IPS-NIHi11 (cell line): ENCODE measurements at regions not wholly inside any gene's neighbourhood (a gene's known extent, or its start where the extent isn't known, plus 50 kb on each side); places are given as distances from the start of the nearest gene placed in this dataset.

Experiments
- DNase-seq: peaks from one replicate; pipeline ENCODE4 v3.0.0; 2012; ENCODE audit warnings: mixed read lengths, low spot score

DNA sequence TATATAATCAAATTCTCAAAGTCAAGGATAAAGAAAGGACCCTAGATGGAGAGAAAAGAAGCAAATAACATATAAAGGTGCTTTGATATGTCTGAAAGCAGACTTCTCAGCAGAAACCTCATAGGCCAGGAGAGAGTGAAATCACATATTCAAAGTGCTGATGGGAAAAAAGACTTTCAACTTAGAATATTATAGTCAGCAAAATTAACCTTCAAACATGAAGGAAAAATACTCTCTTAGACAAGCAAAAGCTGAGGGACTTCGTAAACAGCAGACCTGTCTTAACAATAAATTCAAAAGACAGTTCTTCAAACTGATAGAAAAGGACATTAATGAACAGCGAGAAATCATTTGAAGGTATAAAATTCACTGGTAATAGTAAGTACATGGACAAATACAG is 107.2 kb upstream of the KCNH7 start:
- no peak for DNase-seq

DNA sequence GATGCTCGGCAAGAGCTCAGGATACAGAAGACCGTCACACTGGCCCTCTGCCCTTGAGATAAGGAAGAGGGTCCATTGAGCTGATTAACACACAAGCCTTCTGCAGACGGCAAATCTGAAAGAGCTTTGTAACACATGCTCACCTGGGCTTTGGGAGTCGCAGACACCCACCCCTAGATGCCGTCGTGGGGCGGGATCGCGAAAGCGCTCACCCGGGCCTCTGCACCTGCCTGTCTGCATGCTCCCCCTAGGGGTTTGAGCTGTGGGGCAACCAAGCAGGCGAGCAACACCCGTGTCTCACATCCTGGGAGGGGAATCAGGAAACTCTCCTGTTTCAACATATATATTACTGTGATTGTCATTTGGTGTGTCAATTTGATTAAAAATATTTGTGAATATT is 99.8 kb upstream of the KCNH7 start:
- no peak for DNase-seq

DNA sequence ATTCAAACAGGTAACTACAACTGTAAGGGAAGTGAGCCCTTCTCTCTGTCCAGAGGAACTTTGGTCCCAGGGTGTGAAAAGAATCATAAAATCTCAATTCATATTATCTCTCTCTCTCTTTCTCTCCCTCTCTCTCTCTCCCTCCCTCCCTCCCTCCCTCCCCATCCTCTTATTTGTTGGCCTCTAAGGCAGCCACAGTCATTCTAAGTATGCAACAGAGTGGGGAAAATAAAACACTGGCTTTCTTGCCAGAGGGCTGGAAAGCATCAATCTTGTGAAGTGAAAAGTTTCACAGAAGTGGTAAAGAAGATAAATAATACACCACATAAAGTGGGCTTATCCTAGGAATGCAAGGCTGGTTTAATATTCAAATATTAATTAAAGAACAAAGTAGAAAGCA is 95.6 kb upstream of the KCNH7 start:
- no peak for DNase-seq

DNA sequence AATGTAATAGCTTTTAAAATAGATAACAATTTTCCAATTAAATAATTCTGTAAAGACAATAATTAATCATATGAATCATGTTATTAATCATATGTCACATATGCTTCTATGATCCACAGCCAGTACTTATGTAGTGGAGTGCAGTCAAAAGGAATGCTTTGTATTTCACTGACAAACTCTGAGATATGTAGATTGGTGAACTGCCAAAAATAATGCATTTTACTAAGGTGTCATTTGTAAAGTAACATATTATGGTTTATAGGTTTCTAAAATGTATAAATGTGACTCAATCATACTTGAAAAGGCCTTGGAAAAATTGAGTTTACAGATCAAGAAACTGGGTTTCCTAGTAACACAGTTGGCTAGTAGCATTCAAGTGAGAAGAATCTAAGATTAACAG is 93.8 kb upstream of the KCNH7 start:
- DNase-seq: no peak

DNA sequence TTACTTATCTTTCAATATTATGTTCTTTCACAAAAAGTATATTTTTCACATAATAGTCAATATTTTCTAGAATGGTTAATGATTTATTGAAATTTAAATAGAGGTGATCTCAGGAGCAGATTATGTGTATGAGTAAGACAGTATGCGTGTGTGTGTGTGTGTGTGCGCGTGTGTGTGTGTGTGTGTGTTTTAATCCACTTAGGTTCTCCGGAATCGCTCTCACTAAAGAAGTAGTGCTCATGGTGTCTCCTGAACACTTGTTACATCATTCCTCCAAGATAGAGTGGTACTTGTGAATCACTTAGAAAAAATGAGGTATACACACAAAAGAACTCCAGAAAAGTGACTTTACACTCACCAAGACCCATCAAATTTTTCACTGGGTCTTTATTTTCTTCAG is 91.0 kb upstream of the KCNH7 start:
- no peak for DNase-seq

DNA sequence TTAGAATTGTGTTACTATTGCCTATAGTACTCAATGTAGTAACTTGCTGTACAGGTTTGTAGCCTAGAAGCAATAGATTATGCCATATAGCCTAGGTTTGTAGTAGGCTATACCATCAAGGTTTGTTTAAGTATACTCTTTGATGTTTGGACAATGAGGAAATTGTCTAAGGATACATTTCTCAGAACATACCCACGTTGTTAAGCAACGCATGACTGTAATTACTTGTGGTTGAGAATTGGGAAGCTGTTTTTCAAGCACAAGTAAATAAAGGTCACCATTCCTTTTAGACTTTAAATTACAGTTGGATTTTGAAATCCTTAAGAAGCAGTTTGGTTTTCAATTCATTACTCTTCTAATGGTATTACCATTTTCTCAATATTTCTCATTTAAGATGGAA is 89.8 kb upstream of the KCNH7 start:
- no peak for DNase-seq

DNA sequence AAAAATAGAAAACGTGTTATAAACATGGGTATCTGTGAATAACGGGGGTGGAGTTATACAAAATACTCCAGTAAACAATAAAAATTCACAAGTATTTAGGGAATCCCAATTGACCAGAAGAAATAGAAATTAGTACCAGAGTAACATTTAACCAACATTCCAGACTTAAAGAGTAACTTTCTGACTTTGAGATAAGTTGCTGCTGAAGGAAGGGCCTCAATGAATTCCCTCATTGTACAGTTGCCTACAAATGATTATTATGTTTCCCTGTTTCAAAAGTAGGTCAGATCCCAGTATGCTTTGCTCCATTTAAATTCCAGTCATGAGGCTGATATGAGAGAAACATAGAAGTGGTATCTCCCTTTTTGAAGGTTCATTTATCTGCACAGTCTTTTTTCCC is 88.3 kb upstream of the KCNH7 start:
- no peak for DNase-seq

DNA sequence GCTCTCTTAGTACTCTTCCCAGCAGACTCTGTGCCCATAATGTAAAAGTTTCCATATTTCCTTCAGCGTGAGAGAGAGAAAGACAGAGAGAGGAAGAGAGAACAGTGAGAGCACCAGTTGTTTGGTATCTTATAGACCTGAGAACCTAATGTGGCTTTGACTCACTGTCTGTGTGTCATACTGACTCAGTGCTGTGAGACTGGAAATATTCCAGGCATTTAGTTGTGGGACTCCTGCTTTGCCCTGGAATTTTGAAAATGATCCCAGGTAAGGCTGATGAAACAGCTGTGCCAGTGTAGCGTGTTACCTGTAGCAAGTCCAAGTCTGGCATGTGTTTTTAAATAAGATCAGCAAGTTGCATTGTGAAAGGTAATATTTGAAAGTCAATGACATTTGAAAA is 87.9 kb upstream of the KCNH7 start:
- no peak for DNase-seq

DNA sequence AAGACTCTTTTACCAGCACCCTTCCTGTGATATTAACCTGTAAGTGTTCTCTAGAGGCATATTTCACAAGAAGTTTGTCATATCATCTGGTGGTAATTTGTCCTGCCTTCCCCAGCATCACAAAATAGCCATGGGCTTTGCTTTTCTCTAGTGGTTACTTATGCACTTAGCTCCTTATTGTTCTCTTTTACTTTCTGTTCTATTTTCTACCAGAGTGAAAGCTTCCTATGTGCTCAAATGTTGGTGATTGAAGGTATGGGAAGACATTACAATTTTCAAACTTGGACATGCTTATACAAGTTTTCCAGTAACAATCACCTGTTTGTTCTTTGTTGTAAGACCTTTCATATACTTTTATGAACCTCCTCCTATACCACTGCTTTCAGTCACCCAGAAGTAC is 87.0 kb upstream of the KCNH7 start:
- no peak for DNase-seq

DNA sequence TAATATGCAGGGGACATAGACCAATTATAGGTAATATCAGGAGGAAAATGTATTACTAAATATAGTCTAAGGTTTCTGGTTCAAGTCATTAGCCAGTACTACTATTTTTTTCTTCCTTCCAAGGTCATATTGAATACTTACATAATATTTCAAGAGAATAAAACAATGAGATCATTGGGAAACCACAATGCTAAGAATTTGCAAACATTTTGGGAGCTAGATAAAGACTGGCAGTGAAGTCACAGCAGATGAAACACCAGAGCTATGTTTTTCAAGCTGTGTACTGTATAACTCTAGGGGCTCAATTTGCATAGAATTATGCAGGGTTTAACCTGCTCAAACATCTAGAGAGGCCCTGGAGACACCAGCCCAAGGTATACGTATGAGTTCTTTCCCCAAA is 80.5 kb upstream of the KCNH7 start:
- no peak for DNase-seq

DNA sequence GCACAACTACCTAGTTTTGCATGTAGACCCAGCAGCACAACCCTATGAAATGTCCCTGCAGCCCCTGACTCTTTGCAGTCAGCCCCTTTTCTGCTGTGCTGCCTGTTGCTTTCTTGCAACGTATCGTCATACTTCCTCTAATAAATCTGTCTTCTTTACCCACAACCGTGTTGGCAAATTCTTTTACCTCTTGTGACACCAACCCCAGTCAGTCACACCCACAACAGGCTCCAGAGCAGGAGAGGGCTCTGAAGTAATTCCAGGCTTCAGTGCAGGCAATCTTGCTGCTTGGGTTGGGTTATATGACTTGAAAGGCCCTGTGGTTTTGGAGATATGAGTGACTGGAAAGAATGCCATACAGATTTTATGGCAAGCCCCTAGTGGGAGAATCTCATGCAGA is 79.1 kb upstream of the KCNH7 start:
- DNase-seq: no peak

DNA sequence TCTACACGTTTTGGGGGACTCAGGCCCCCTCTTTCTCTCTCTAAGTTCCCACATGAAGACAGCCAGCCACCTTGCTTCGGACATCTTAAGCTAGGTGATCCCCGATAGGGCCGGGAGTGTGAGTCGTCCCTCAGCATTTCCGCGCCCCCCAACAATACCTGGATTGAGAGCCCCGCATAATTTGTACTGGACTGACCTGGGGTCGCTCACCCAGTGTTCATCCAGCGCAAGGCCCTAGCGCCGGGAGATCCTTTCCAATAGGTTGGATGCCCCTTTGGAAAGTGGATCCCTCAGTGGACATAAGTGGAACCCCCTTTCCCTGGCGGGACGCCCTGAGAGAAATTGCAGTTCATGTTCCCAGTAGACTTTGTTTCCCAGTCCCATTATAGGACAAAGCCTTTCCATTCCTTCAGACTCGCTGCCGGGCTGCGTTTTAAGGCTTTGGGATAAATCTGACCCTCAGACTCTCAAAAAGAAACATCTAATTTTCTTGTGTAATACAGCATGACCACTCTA is 77.8 kb upstream of the KCNH7 start:
- no peak for DNase-seq

DNA sequence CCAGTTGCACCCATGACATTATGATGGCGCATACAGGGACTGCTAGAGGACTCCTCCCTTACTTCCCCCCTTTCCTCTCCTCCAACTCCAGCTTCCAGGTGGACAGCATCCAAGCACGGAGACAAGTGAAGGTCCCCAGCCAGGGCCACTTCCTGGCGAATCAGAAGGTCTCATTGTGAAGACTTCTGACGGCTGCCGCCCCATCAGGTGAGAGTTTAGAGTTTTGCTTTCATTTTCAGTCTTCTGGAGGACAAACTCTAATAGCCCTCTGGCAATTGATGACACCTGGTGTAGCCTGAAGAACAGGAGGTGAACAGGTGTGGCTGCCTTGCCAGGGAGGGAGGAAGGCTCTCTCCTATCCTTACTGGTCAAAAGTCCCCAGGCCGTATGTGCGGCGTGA is 77.3 kb upstream of the KCNH7 start:
- no peak for DNase-seq

DNA sequence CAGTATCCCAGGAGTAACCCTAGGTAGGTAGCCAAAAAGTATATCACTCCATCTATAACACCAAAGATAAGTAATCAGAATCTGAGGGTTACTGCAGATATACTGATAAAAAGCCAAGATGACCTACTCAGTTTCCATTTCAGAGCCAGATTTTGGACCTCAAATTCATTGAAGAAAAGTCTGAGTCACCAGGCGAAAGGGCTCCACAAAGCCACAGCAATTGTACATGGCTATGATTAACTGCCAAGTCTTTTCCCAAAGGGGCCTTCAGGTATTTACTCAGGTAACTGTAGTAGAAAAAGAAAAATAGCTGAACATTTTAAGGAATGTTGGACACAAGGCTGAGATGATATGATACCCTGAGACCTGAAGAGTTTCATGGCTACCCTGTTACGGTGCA is 75.6 kb upstream of the KCNH7 start:
- DNase-seq: no peak

DNA sequence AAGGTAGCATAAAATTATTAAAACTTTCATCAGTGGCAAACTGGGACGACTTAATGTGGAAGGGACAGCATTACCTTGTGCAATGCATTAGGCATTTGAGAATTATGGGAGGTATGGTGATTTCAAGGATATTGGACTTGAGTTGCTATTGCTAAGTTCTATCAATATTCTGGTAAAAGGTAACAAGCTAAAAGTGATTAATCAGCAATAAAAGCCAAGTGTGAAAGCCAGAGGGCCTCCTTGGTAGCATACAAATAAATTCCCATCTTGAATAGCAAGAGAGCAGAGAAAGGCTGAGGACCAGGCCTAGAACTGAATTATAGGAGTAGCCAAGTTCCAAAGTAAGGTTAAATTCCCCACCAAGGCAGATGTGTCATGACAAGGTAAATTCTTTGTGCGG is 74.2 kb upstream of the KCNH7 start:
- no peak for DNase-seq

DNA sequence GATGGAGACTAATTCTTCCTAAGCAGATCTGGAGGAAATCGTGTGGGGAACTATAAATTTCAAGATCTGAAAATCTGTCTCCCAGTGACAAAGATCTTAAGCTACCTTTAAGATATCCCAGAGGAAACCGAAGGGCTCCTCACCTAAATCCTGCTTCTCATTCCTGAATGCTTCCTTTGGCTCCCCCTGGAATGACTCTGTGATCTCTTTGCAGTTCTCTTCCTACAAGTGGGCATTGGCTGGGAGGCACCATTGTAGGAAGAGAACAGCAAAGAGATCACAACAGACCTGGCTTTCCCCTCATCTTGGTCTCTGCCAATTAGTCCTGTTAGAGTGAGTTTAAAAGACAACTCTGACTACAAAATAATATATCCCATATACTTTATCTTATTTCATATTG is 70.0 kb upstream of the KCNH7 start:
- peak; percentile 21 for DNase-seq

DNA sequence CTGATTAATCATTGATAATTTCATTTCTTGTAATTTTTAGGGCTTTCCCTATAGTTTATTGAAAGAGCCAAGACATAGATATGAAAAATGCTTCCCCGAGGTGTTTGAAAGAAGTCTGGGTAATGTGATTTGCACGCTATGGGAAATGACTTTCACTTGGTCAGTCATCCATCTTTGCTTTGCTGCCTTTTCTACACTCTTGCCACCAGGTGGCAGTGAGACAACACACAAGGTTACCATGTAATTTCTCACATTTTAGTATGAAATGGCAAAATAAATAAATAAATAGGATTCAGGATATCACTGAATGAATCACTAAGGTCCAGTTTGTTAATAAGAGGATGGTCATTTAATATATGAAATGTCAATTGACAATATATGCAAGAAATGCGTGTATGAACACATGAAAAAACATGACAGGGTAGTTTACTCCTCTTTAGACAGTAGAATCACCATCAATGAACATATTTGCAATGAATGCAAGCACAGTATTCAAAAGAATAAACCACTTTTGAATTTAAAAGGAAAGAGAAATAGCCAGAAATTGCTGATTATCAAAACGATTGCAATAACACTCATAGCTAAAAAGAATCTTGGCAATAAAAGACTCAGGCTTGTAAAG is 52.2 kb upstream of the KCNH7 start:
- DNase-seq: peak; percentile 48

DNA sequence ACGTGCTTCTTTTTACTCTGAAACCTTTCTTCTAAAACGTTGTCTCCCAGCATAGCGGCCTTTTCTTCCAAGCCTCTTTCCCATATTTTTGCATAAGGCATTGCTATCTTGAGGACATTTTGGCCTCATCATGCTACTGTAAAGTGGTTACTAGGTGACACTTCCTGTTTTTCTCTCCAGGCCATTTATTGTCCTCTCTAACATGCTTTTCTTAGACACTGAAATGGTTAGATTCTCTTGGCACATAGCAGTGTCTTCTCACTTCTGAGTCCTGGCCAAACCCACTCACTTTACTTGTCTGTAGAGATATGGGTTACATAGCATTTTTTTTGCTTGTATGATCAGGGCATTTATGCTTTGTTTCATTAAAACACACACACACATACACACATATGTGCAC is 50.1 kb upstream of the KCNH7 start:
- no peak for DNase-seq
